Upper lobe of left lung (tissue), 4 donors: ENCODE measurements at regions not wholly inside any gene's neighbourhood (a gene's known extent, or its start where the extent isn't known, plus 50 kb on each side); places are given as distances from the start of the nearest gene placed in this dataset.

Experiments used
- EP300 ChIP-seq, 4 donors: sonication (generic); formaldehyde crosslinking; IDR thresholded peaks; one replicate each; pipeline ENCODE4 v1.5.1; 2017; ENCODE audit warnings: antibody characterized with exemption in 4 of 4, control low read depth in 2 of 4
- POLR2AphosphoS5 ChIP-seq, 2 donors: sonication (generic); formaldehyde crosslinking; IDR thresholded peaks; one replicate each; pipeline ENCODE4 v1.5.1; 2017; ENCODE audit warnings: antibody characterized with exemption in 2 of 2

DNA sequence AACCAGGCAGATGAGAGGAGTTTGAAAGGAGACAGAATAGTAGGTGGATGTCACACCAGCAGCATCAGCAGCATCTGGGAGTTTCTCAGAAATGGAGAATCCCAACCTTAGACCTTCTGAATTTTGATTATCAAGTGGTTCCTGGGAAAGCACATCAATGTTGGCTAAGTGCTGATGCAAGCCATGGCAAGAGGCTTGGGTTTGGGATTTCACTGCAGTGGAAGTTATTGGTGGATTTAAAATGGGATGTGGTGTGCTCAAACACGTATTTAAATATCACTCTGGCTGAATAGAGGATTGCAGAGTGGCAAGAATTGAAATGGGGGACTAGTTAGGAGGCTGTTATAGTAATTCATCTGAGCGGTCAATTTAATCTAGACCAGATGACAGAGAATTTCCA, 387.8 kb upstream of the WWC1 start:
- TF ChIP-seq POLR2AphosphoS5 (IDR thresholded peaks at IDR 0.05) (no peak), EP300 (IDR thresholded peaks at IDR 0.05) (no peak)
